Amygdala (tissue), 56 donors: ENCODE measurements at regions not wholly inside any gene's neighbourhood (a gene's known extent, or its start where the extent isn't known, plus 50 kb on each side); places are given as distances from the start of the nearest gene placed in this dataset.

Source experiments
- DNase-seq, 56 donors: peaks; one replicate each; lab custom pipeline; 2025; lab: John Stamatoyannopoulos, UW

DNA sequence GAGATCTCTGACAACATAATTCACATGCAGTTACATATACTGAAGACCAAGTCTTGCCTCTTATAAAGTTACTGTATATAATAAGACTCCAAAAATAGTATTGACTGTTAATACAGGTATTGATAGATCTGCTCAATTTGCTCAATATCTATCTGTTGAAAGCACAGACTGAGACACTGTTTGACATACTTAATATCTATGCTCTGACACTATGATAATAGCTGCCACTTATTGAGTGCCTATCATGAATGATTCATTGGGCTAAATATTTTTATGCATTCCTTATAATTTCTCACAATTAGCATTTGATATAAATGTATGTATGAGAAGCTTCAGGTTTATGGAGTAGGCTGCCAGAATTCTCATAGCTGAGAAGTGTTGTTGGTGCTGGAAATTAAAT lies 1600.9 kb upstream of the IGFBP7 start:
- no peak for DNase-seq

DNA sequence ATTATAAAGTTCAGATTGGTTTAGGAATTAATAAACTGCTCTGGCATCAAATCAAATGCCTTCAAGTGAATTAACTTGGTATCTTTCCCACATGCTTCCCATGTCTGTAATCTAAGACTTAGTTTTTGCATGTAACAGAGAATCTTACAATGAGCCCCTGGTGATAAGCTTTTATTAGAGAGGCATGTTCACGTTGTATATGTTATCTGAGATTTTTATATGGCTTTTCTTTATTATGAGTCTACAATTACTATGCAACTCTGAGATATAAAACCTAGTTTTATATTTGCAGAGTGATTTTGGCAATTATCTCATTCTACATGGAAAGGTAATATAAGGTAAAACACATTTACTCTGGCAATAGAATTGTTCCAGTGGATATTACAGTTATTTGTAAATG lies 1578.4 kb upstream of the IGFBP7 start:
- no peak for DNase-seq

DNA sequence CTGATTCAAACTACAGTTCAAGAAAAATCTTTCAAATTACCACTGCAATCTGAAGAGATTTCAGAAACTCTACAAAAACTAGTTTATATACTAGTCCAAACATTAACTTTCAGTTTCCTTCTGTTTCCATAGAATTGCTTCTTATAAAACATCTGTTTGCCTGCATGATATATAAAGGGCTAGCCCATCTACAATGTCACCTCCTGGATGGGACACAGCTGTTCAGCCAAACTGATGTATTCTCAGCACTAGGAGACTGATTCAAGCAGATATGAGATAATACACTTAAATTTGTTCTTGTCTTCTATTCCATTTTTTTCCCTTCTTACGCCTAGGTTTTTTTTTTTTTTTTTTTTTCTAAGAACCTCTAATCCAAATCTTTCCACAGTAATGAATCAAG lies 1569.7 kb upstream of the IGFBP7 start:
- no peak for DNase-seq

DNA sequence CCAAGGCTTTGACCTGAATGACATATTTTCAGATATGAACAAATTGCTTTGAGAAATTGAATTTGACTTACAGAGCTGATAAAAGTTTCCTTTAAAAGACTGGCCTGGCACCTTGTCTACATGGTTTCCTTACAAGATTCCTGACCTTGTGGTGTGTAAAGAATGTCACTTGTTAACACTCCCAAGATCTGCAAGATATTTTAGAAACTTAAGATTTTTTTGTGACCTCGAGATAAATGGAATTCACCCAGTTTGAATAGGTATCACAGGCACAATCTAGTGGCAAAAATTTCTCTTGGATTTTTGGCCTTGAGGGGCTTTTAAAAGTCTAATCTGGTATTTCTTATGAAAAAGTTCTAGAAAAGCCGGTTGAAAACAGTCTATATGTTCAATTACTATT lies 1568.9 kb upstream of the IGFBP7 start:
- no peak for DNase-seq

DNA sequence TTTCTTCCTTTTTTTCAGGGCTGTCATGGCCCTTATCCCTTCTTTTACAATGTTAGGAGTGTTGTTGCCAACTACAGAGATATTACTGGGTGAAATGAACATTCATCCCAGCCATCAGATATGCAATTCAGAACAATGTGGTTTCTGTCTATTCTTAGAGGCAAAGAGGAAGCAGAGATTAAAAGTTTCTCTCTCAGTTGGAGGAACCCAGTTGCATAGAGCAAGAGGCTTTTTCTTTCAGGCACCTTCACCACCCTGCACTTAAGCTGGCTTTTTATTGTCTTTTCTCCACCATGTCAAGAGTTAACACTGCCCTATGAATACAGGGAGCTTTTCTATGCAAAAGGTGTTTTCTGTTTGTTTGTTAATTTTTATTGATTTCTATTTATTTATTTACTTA lies 1559.6 kb upstream of the IGFBP7 start:
- no peak for DNase-seq

DNA sequence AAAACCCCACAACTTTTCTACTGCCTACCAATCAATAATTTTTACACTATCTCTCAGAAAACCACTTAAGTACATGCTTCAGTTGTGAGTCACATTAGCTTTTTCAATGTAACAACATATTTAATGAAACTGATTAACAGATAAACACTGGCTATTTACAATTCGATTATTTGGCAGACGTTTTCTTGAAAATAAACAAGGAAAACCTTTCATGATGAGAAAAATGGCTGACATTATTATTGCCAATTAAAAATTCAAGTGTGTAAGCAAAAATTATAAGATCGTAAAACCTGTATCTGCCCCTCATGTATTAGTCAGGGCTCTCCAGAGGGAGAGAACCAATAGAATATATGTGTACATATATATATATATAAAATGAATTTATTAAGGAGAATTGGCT lies 1555.5 kb upstream of the IGFBP7 start:
- DNase-seq = no peak

DNA sequence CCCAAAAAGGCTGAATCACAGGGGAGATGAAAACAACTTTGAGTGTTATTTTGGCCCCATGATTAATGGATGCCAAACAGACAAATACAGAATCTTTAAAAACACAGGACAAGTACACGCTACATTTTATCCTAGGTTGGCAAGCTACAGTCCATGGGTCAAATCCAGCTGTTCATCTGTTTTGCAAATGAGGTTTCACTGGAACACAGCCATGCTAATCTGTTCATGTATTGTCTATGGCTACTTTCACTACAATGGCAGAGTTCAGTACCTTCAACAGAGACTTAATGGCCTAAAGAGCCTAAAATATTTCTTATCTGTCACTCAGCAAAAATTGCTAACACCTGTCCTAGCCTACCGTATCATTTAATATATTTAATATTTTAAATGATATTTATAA lies 1548.5 kb upstream of the IGFBP7 start:
- peak in 2 of 56 donors; percentile 1 to 8 for DNase-seq

DNA sequence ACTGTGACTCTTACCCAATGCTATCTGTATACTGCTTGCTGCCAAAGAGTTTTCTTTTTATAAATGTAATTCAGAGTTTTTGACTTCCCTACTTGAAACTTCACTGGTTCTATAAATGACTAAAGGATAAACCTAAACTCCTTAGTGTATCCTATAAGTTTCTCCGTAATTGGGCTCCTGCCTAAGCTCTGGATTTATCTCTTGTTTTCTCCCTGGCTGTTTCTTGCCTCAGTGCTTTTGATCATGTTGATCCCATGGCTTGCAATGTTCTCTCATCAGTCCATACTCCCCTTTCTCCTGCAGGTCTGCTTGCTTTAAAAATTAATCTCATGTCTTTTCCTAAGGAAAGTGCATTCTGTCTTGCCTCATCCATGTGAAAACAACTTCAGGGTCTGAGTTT lies 1543.1 kb upstream of the IGFBP7 start:
- no peak for DNase-seq

DNA sequence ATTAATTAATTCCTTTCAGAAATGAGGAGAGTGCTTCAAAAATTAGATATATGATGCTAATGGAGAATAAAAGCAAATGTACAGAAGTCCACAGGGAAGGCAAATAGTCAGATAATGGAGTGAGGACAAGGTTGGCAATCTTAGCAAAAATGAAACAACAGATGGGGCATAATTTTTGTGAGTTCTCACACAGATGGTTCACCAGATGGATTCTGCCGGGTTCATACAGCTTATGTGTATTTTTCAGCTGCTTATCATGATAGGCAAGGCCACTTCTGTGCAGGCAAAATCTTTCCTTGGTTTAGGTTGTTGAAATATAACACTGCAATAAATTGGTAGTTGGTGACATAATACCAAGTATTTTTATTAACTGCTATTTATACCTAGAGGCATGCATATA lies 1539.0 kb upstream of the IGFBP7 start:
- peak in 3 of 56 donors; percentile 0 to 21 (median 1) for DNase-seq

DNA sequence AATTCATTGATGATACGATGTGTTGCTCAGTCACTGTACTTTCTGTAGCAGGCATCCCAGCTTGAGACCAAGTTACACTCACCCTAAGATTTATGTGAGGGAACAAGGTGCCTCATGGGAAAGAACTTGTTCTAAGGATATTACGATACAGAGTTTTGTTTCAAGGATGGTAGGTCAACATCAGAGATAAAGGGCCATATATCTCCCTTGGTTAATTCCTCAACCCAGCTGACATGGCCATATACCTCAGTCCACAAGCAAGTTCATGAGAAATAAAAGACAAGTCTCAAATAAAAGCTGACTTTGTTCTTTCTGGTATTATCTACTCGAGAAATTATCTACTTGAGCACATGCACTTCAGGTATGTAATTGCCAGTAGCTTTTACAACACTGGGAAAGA lies 1535.9 kb upstream of the IGFBP7 start:
- DNase-seq = no peak

DNA sequence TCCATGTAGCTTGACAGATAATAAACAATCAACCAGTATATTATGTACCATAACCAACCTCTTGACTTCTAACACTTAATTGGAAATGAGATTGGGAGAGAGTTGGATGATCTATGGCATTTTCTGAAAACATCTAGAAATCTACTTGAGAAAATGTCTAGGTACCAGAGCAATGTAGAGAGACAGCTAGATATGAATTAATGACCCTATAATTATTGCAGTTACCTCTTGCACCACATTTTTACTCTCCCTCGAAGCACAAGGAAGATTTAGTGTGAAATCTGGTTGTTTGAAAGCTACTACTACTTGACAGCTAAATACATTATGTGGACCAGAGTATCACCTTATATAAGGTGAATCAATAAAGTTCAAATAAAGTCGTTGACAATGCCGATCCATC lies 1534.4 kb upstream of the IGFBP7 start:
- no peak for DNase-seq

DNA sequence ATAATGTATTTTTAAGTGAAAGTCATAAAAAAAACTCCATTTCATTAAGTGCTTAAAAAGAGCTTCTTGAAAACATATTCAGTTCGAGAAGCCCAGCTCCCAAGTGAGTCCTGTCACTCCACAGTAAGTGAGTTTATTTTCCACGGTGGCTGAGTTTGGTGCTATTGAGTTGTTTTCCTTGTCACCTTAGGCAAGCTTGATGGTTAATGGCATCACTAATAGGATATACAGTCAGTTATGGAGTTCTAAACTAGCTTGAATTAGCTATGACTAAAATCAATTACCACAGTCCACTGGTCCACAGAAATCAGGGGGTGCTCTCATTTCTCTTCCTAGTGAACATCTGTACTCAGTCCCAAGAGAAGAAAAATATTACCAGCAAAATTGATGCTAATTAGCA lies 1526.2 kb upstream of the IGFBP7 start:
- DNase-seq = no peak

DNA sequence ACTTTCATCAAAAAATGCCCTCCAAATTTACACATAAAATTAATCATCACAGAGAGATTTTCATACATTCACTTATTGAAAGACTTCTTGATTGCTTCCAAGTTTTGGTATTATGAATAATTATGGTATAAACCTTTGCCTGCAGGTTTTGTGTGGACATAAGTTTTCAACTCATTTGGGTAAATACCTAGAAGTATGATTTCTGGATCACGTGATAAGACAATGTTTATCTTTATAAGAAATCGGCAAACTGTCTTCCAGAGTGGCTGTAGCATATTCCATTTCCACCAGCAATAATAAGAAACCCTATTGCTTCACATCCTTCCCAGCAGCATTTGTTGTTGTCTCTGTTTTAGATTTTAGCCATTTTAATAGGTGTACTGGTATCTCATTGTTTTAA lies 1507.0 kb upstream of the IGFBP7 start:
- no peak for DNase-seq

DNA sequence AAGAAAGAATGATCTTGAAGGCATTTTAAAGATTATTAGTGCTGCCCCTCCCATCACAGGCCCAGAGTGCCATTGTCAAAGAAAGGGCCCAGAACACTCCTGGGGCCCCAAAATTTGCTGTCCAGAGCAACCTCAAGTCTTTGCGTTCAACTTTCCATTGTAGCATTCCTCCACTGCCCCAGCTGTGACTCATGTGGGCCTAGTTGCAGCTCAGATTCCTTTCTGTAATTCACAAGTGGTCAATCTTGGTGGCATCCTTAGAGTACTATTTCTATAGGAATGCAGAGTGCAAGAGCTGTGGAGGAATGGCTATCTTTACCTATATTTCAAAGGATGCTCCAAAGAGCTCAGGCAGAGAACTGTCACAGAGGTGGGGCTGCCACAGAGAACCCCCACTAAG lies 1500.8 kb upstream of the IGFBP7 start:
- DNase-seq = no peak

DNA sequence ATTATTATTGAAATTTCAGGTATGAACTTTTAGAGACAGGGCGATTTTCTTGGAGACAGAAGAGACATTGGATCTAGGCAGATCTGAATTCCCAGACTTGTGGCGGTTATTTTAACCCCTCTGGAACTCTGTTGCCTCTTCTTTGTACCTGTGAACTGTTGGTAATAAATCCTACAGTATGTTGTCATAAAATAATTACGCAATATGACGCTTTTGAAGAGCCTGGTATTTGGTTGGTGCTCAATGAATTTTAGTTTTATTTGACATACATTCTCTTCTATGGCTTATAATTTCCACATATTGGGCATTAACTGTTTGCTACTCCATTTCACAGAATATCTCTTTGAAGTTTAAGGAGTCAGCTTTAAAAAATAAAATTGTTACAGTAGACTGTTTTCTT lies 1496.1 kb upstream of the IGFBP7 start:
- DNase-seq = no peak

DNA sequence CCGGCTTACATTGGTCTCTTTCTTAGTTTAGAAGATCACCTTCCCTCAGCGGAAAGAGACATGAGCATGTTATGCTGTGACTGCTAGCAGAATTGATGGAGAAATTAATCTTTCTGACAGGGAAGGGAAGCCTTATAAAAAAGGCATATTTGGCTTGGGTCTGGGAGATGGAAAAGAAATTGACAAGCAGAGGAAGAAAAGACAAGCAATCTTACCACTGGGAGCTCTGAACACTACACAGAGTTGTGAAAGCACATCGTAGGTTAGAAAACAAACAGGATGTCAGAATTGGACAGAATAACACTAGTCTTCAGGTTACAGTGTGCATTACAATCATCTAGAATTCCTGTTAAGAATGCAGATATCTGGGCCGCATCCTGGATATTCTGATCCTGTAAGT lies 1493.8 kb upstream of the IGFBP7 start:
- DNase-seq = no peak

DNA sequence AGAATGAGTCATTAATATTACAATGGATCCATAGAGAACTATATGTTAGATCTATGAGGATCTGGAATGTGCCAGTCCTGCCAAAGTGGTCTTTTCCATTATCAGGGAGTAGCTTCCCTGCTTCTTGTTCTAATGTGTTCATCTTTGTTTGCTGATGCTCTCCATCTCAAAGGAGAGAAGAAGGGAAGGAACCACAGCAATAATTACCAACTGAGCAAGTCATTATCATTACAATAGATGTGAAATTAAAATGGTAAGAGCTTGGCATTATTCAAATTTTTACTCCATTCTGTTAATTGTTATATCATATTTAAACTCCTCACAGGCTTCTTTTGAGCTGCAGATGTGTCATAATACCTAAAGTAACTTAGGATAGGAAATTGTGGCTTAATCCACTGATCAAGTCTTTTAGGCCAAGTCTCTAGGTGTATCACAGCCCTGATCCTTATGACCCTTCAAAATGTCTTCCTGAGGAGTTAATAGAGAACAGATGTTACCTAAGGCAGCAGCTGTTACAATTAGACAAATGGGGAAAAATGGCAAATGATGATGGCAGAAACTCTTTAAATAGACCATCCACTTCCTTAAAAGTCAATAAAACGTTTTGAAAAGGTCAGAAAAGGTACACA lies 1492.7 kb upstream of the IGFBP7 start:
- no peak for DNase-seq

DNA sequence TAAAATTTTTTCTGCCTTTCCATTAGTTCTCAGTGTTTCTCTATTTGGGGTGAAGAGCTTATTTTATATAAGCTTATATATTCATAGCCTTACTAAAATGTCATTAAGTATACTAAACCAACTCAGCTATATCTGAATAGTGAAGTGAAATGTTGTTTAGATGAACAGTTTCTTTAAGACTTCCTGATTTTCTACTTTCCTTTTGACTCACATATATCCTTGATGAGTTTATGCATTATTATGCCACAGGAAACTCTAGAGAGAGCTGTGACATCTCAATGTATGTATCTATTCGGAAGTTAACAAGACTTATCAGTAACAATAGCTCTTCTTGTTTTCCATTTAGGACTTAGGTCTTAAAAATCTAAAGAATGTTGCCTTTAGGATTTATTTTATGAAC lies 1491.8 kb upstream of the IGFBP7 start:
- no peak for DNase-seq

DNA sequence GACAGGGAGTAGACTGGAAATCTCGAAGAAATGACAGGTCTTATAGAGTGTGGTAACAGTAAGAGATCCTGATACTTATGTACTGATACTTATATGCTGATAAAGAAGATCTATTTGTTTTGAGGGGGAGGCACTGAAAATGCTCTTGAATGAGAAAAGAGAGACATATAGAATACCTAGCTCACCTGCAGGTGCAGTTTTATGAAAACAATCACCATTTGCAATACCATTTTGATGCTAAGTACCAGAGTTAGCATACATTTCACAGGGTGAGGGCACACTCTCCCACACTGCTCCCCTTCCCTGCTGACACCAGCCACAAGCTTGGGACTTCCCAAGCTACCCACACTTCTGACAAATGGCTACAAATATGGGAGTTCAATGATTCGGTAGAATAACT lies 1490.1 kb upstream of the IGFBP7 start:
- DNase-seq = no peak

DNA sequence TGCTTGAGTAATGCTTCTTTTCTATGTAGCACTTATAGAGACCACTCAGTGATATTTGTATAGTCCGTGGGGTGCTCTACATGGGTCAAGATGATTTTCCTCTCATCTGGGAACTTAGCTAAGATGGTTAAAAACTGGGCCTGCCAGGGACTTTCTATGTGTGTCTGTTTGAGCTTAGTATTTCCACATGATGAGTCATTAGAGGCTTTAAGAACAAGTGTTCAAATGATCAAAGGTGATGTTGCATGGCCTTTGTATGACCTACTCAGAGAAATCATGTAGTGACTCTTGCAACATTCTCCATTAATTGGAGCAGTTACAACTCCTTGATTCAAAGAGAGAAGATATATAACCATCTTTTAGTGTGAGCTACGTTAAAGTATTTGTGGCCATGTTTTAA lies 1480.5 kb upstream of the IGFBP7 start:
- DNase-seq = no peak

DNA sequence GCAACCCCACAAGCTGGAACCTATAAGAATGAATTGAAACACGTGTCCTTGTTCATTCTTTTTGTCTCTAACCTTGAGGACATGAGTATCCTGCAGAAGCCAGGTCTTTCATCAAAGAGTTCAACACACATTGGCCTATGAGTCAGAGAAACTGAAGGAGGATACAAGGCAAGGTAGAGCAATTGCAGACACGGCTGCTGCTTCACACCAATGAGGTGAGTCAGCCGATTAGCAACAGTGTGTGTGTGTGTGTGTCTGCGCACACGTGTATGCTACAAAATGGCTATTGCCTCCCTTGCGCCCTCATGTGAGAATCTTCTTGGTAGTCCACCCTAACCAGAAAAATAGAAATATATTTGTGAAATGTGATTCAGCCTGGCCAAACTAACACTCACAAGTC lies 1477.7 kb upstream of the IGFBP7 start:
- no peak for DNase-seq

DNA sequence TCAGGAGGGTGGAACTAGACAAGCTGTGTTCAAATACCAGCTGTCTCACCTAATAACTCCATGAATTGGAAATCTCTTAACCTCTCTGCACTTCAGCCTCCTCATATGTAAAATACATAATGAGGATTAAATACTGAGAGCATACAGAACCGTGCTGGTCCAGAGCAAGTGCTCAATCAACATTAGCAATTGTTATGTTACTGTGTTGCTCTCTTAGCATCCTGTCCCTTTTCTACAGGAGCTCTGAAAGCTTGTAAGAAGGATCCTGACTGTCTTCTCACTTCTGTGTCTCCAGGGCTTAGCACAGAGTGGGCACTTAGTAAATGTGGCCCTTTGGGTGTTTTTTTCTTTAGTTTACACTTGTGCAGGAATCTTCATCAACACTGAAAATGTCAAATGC lies 1456.1 kb upstream of the IGFBP7 start:
- no peak for DNase-seq

DNA sequence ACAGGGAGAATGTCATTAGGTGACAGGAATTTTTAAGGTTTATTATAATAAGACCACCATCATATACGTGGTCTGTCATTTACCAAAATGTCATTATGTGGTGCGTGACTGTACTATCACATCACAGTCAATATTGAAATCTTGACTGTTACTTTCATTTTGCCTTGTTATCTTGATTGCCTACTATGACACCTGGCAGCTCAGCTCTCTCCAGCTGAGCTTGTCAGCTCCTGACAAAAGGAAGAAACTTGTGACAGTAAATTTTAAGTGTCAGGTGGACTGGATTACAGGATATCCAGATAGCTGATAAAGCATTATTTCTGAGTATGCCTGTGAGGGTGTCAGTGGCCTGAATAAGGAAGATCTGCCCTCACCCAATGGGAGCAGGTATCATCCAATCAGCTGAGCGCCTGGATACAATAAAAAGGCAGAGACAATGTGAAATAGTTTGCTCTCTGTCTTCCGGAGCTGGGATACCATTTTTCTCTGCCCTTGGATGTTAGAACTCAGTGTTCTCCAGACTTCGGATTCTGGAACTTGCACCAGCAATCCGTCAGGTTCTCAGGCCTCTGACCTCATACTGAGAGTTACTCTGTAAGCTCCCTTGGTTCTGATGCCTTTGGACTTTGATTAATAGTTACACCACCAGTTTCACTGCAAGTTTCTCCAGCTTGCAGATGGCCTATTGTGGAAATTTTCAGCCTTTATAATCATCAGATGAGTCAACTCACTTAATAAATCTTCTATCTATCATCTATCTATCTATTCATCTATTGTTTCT lies 1454.7 kb upstream of the IGFBP7 start:
- no peak for DNase-seq
